ENCODE measurements at regions not wholly inside any gene's neighbourhood (a gene's known extent, or its start where the extent isn't known, plus 50 kb on each side); places are given as distances from the start of the nearest gene placed in this dataset.

- H3K27ac Mint-ChIP-seq, result no peak overlapping the region
- DNase-seq (no peak), ATAC-seq (no peak)
- no peaks in the 10 kb centered on the region for H3K4me1 Mint-ChIP-seq
- H3K27me3 Mint-ChIP-seq, result no peaks in the 10 kb centered on the region
- peaks cover 0 to 3% of the 10 kb centered on the region in 2 donors for H3K9me3 Mint-ChIP-seq
- no peak overlapping the region for H3K4me3 Mint-ChIP-seq
Observed at GRCh38 chr2:52919673-52920072, 847.9 kb upstream of the CHAC2 start.

- H3K9me3 Mint-ChIP-seq, result peaks cover 0 to 3% of the 10 kb centered on the region in 2 donors
- H3K27me3 Mint-ChIP-seq, result no peaks in the 10 kb centered on the region
- no peaks in the 10 kb centered on the region for H3K4me1 Mint-ChIP-seq
- H3K27ac Mint-ChIP-seq, result no peak overlapping the region
- no peak overlapping the region for H3K4me3 Mint-ChIP-seq
- DNase-seq (no peak), ATAC-seq (no peak)
Observed at GRCh38 chr2:52918551-52918950, 849.1 kb upstream of the CHAC2 start.

GRCh38 chr2:52916981-52917380 is 850.6 kb upstream of the CHAC2 start:
- H3K4me3 Mint-ChIP-seq, result no peak overlapping the region
- H3K4me1 Mint-ChIP-seq, result no peaks in the 10 kb centered on the region
- no peak overlapping the region for H3K27ac Mint-ChIP-seq
- ATAC-seq (no peak), DNase-seq (no peak)
- H3K27me3 Mint-ChIP-seq, result no peaks in the 10 kb centered on the region
- H3K9me3 Mint-ChIP-seq, result peaks cover 0 to 3% of the 10 kb centered on the region in 2 donors

- ATAC-seq (no peak), DNase-seq (no peak)
- Mint-ChIP-seq H3K4me3 (no peak overlapping the region), H3K4me1 (no peaks in the 10 kb centered on the region), H3K27me3 (no peaks in the 10 kb centered on the region), H3K9me3 (peaks cover 3 to 14% of the 10 kb centered on the region in 2 donors), H3K27ac (no peak overlapping the region)
Observed at GRCh38 chr2:52904355-52904891, 863.2 kb upstream of the CHAC2 start.

- no peaks in the 10 kb centered on the region for H3K27me3 Mint-ChIP-seq
- peaks cover 29 to 39% of the 10 kb centered on the region in 2 donors for H3K9me3 Mint-ChIP-seq
- no peak overlapping the region for H3K27ac Mint-ChIP-seq
- H3K4me3 Mint-ChIP-seq, result no peak overlapping the region
- ATAC-seq, result no peak
- H3K4me1 Mint-ChIP-seq, result no peaks in the 10 kb centered on the region
- no peak for DNase-seq
Observed at GRCh38 chr2:52897511-52898044, 870.0 kb upstream of the CHAC2 start.

GRCh38 chr2:52895726-52896340 is 871.8 kb upstream of the CHAC2 start:
- Mint-ChIP-seq H3K4me1 (no peaks in the 10 kb centered on the region), H3K4me3 (no peak overlapping the region), H3K27ac (no peak overlapping the region), H3K27me3 (no peaks in the 10 kb centered on the region), H3K9me3 (peaks cover 36% of the 10 kb centered on the region in 2 donors)
- DNase-seq (no peak), ATAC-seq (no peak)

- no peak for ATAC-seq
- Mint-ChIP-seq H3K9me3 (peaks cover 4 to 9% of the 10 kb centered on the region in 2 donors), H3K27me3 (no peaks in the 10 kb centered on the region), H3K27ac (no peak overlapping the region), H3K4me3 (no peak overlapping the region), H3K4me1 (no peaks in the 10 kb centered on the region)
- DNase-seq, result no peak
Observed at GRCh38 chr2:52886556-52886955, 881.0 kb upstream of the CHAC2 start.

GRCh38 chr2:52884761-52885352 is 882.7 kb upstream of the CHAC2 start:
- H3K27me3 Mint-ChIP-seq, result no peaks in the 10 kb centered on the region
- no peak overlapping the region for H3K4me3 Mint-ChIP-seq
- ATAC-seq (no peak), DNase-seq (no peak)
- no peak overlapping the region for H3K27ac Mint-ChIP-seq
- no peaks in the 10 kb centered on the region for H3K4me1 Mint-ChIP-seq
- peaks cover 0 to 5% of the 10 kb centered on the region in 2 donors for H3K9me3 Mint-ChIP-seq

GRCh38 chr2:52882974-52883373 is 884.6 kb upstream of the CHAC2 start:
- DNase-seq, result no peak
- no peak overlapping the region for H3K4me3 Mint-ChIP-seq

GRCh38 chr2:52881606-52882005 is 886.0 kb upstream of the CHAC2 start:
- Mint-ChIP-seq H3K4me3 (no peak overlapping the region), H3K9me3 (no peaks in the 10 kb centered on the region), H3K27ac (no peak overlapping the region), H3K27me3 (no peaks in the 10 kb centered on the region), H3K4me1 (no peaks in the 10 kb centered on the region)
- ATAC-seq, result no peak
- DNase-seq, result no peak

More at GRCh38 chr2:52882974-52883373, 884.6 kb upstream of the CHAC2 start:
- Mint-ChIP-seq H3K9me3 (no peaks in the 10 kb centered on the region), H3K27me3 (no peaks in the 10 kb centered on the region), H3K27ac (no peak overlapping the region), H3K4me1 (no peaks in the 10 kb centered on the region)
- ATAC-seq, result no peak

GRCh38 chr2:52880872-52881271 is 886.7 kb upstream of the CHAC2 start:
- Mint-ChIP-seq H3K27me3 (no peaks in the 10 kb centered on the region), H3K4me3 (no peak overlapping the region), H3K9me3 (peaks cover 0 to under 1% of the 10 kb centered on the region in 2 donors), H3K27ac (no peak overlapping the region), H3K4me1 (no peaks in the 10 kb centered on the region)
- ATAC-seq (no peak), DNase-seq (no peak)

- Mint-ChIP-seq H3K4me3 (no peak overlapping the region), H3K27me3 (no peaks in the 10 kb centered on the region), H3K4me1 (no peaks in the 10 kb centered on the region), H3K9me3 (peaks cover 0 to 5% of the 10 kb centered on the region in 2 donors), H3K27ac (no peak overlapping the region)
- DNase-seq (no peak), ATAC-seq (no peak)
Observed at GRCh38 chr2:52879561-52879960, 888.0 kb upstream of the CHAC2 start.

GRCh38 chr2:52877703-52878102 is 889.9 kb upstream of the CHAC2 start:
- H3K27ac Mint-ChIP-seq, result no peak overlapping the region
- no peaks in the 10 kb centered on the region for H3K27me3 Mint-ChIP-seq
- no peak for ATAC-seq
- DNase-seq, result no peak
- no peaks in the 10 kb centered on the region for H3K4me1 Mint-ChIP-seq
- H3K9me3 Mint-ChIP-seq, result peaks cover 0 to 5% of the 10 kb centered on the region in 2 donors
- H3K4me3 Mint-ChIP-seq, result no peak overlapping the region

GRCh38 chr2:52874466-52875106 is 893.0 kb upstream of the CHAC2 start:
- Mint-ChIP-seq H3K27me3 (no peaks in the 10 kb centered on the region), H3K9me3 (peaks cover 0 to 5% of the 10 kb centered on the region in 2 donors)

GRCh38 chr2:52862801-52863200 is 904.8 kb upstream of the CHAC2 start:
- Mint-ChIP-seq H3K4me3 (no peak overlapping the region), H3K9me3 (no peaks in the 10 kb centered on the region), H3K4me1 (no peaks in the 10 kb centered on the region), H3K27me3 (no peaks in the 10 kb centered on the region), H3K27ac (no peak overlapping the region)
- ATAC-seq (no peak), DNase-seq (no peak)

More at GRCh38 chr2:52874466-52875106, 893.0 kb upstream of the CHAC2 start:
- H3K4me1 Mint-ChIP-seq, result no peaks in the 10 kb centered on the region
- no peak overlapping the region for H3K4me3 Mint-ChIP-seq
- H3K27ac Mint-ChIP-seq, result no peak overlapping the region
- DNase-seq, result no peak
- no peak for ATAC-seq

GRCh38 chr2:52861596-52861995 is 906.0 kb upstream of the CHAC2 start:
- H3K27ac Mint-ChIP-seq, result no peak overlapping the region
- H3K27me3 Mint-ChIP-seq, result no peaks in the 10 kb centered on the region
- no peak overlapping the region for H3K4me3 Mint-ChIP-seq
- DNase-seq (no peak), ATAC-seq (no peak)
- no peaks in the 10 kb centered on the region for H3K4me1 Mint-ChIP-seq
- no peaks in the 10 kb centered on the region for H3K9me3 Mint-ChIP-seq

Data from stimulated activated naive CD8-positive, alpha-beta T cell treated with anti-CD3 and anti-CD28 coated beads, Interleukin-15, amount 100 ng/mL, for 72 hours (primary cell).